H9 (cell line): ENCODE measurements at regions not wholly inside any gene's neighbourhood (a gene's known extent, or its start where the extent isn't known, plus 50 kb on each side); places are given as distances from the start of the nearest gene placed in this dataset.

Source experiments
- DNase-seq: peaks from one replicate; pipeline ENCODE4 v3.0.0-alpha.2; 2017
- H2AFZ ChIP-seq: one replicate; pipeline ENCODE4 v1.6.1; 2013; ENCODE audit warnings: mild to moderate bottlenecking, low read length, control low read depth, moderate library complexity
- H2AK5ac ChIP-seq: 2 replicates; pipeline ENCODE4 v1.6.1; 2013; ENCODE audit warnings: low read length, control low read depth, mixed read lengths; ENCODE audit not compliant: insufficient read length
- H2BK120ac ChIP-seq: one replicate; pipeline ENCODE4 v1.6.1; 2013; ENCODE audit warnings: low read depth, mild to moderate bottlenecking, low read length, control low read depth, inconsistent platforms; ENCODE audit not compliant: poor library complexity, severe bottlenecking
- H2BK12ac ChIP-seq: 2 replicates; pipeline ENCODE4 v1.6.1; 2013; ENCODE audit warnings: low read length, control low read depth, mixed read lengths, low read depth; ENCODE audit not compliant: insufficient read length
- H2BK15ac ChIP-seq: 2 replicates; pipeline ENCODE4 v1.6.1; 2013; ENCODE audit warnings: low read depth, low read length, control low read depth
- H2BK20ac ChIP-seq: one replicate; pipeline ENCODE4 v1.6.1; 2013; ENCODE audit warnings: low read depth, mild to moderate bottlenecking, low read length, control low read depth, inconsistent platforms; ENCODE audit not compliant: poor library complexity, severe bottlenecking
- H2BK5ac ChIP-seq: 2 replicates; pipeline ENCODE4 v1.6.1; 2013; ENCODE audit warnings: low read length, control low read depth, mixed read lengths; ENCODE audit not compliant: insufficient read length
- H3K14ac ChIP-seq: 2 replicates; pipeline ENCODE4 v1.6.1; 2013; ENCODE audit warnings: low read length, control low read depth; ENCODE audit not compliant: insufficient read depth
- H3K18ac ChIP-seq: 2 replicates; pipeline ENCODE4 v1.6.1; 2013; ENCODE audit warnings: low read depth, mild to moderate bottlenecking, mixed read lengths, low read length, control low read depth; ENCODE audit not compliant: insufficient read length
- H3K23ac ChIP-seq: 2 replicates; pipeline ENCODE4 v1.6.1; 2013; ENCODE audit warnings: low read length, control low read depth, mixed read lengths, low read depth; ENCODE audit not compliant: insufficient read length
- H3K23me2 ChIP-seq: 2 replicates; pipeline ENCODE4 v1.6.1; 2013; ENCODE audit warnings: low read depth, mild to moderate bottlenecking, mixed read lengths, low read length, control low read depth; ENCODE audit not compliant: insufficient read length, poor library complexity, severe bottlenecking
- H3K27ac ChIP-seq: 2 replicates; pipeline ENCODE4 v1.5.1; 2013; ENCODE audit warnings: low read length, control low read depth, mixed read lengths, low read depth; ENCODE audit not compliant: insufficient read length
- H3K27me3 ChIP-seq: 2 replicates; pipeline ENCODE4 v1.6.1; 2013; ENCODE audit warnings: low read length, control low read depth, inconsistent platforms; ENCODE audit not compliant: insufficient read depth
- H3K4ac ChIP-seq: 2 replicates; pipeline ENCODE4 v1.6.1; 2013; ENCODE audit warnings: low read depth, mild to moderate bottlenecking, control low read depth, inconsistent platforms, low read length, moderate library complexity
- H3K4me1 ChIP-seq: 2 replicates; pipeline ENCODE4 v1.6.1; 2013; ENCODE audit warnings: low read length, control low read depth, inconsistent platforms; ENCODE audit not compliant: insufficient read depth
- H3K4me2 ChIP-seq: 2 replicates; pipeline ENCODE4 v1.6.1; 2013; ENCODE audit warnings: low read length, control low read depth, mixed read lengths; ENCODE audit not compliant: insufficient read length, insufficient read depth
- H3K56ac ChIP-seq: 2 replicates; pipeline ENCODE4 v1.6.1; 2013; ENCODE audit warnings: low read depth, mild to moderate bottlenecking, mixed read lengths, low read length, control low read depth; ENCODE audit not compliant: insufficient read length
- H3K79me1 ChIP-seq: 2 replicates; pipeline ENCODE4 v1.6.1; 2013; ENCODE audit warnings: low read depth, mild to moderate bottlenecking, moderate library complexity, low read length, control low read depth, inconsistent platforms; ENCODE audit not compliant: insufficient read depth, poor library complexity, severe bottlenecking
- H3K79me2 ChIP-seq: 2 replicates; pipeline ENCODE4 v1.6.1; 2013; ENCODE audit warnings: low read length, control low read depth, inconsistent platforms; ENCODE audit not compliant: insufficient read depth
- H3K9ac ChIP-seq: 2 replicates; pipeline ENCODE4 v1.6.1; 2013; ENCODE audit warnings: low read length, control low read depth, mixed read lengths; ENCODE audit not compliant: insufficient read length; ENCODE audit errors: extremely low read depth
- H3K9me3 ChIP-seq: one replicate; pipeline ENCODE4 v1.6.1; 2013; ENCODE audit warnings: low read depth, low read length, inconsistent platforms; ENCODE audit not compliant: control insufficient read depth
- H3T11ph ChIP-seq: one replicate; pipeline ENCODE4 v1.6.1; 2013; ENCODE audit warnings: mild to moderate bottlenecking, low read length, control low read depth, inconsistent platforms
- H4K20me1 ChIP-seq: one replicate; pipeline ENCODE4 v1.6.1; 2013; ENCODE audit not compliant: control insufficient read depth, insufficient read length, insufficient read depth
- H4K5ac ChIP-seq: 2 replicates; pipeline ENCODE4 v1.6.1; 2013; ENCODE audit warnings: low read depth, mild to moderate bottlenecking, mixed read lengths, low read length, control low read depth; ENCODE audit not compliant: insufficient read length
- H4K8ac ChIP-seq: replicated peaks from 2 replicates; pipeline ENCODE4 v1.6.1; 2013; ENCODE audit warnings: low read length, control low read depth, mixed read lengths, low read depth; ENCODE audit not compliant: insufficient read length
- H4K91ac ChIP-seq: 2 replicates; pipeline ENCODE4 v1.6.1; 2013; ENCODE audit warnings: low read depth, mild to moderate bottlenecking, moderate library complexity, mixed read lengths, low read length, control low read depth; ENCODE audit not compliant: insufficient read length
- H3K27ac Mint-ChIP-seq, 3 experiments: 2 replicates in 2 of 3; 3 replicates in 1 of 3; pipeline ENCODE4 v1.8.0; 2020 to 2021; ENCODE audit warnings: mixed read lengths in 3 of 3, mild to moderate bottlenecking in 1 of 3, moderate library complexity in 1 of 3
- H3K27me3 Mint-ChIP-seq: 2 replicates; pipeline ENCODE4 v1.8.0; 2021; ENCODE audit warnings: low read depth, mild to moderate bottlenecking, moderate library complexity, mixed read lengths
- H3K36me3 Mint-ChIP-seq, 3 experiments: 2 replicates in 2 of 3; 3 replicates in 1 of 3; pipeline ENCODE4 v1.8.0; 2020 to 2021; ENCODE audit warnings: low read depth in 3 of 3, mixed read lengths in 3 of 3; ENCODE audit not compliant: insufficient read depth in 1 of 3
- H3K4me1 Mint-ChIP-seq, 2 experiments: 2 replicates each; pipeline ENCODE4 v1.8.0; 2020; ENCODE audit warnings: mixed read lengths in 2 of 2
- H3K4me3 Mint-ChIP-seq, 2 experiments: 2 replicates in 1 of 2; 3 replicates in 1 of 2; pipeline ENCODE4 v1.8.0; 2020 to 2021; ENCODE audit warnings: mild to moderate bottlenecking in 2 of 2, mixed read lengths in 2 of 2, moderate library complexity in 1 of 2
- H3K9me3 Mint-ChIP-seq, 2 experiments: 2 replicates in 1 of 2; 3 replicates in 1 of 2; pipeline ENCODE4 v1.8.0; 2020; ENCODE audit warnings: mild to moderate bottlenecking in 2 of 2, mixed read lengths in 2 of 2, moderate library complexity in 1 of 2
- CTCF ChIP-seq: fragments of 200-600 bp; sonication (generic); conservative IDR thresholded peaks from 3 replicates; pipeline ENCODE4 v1.8.0; 2021; ENCODE audit warnings: antibody characterized with exemption, mild to moderate bottlenecking
- WGBS: extraction: QIAGEN DNeasy Blood & Tissue Kit; methylation state at CpG from one replicate; pipeline ENCODE4 v1.1.7; 2013; ENCODE audit warnings: missing lambda C conversion rate, low lambda C conversion rate, mixed read lengths; ENCODE audit not compliant: insufficient read length; ENCODE audit errors: extremely low coverage; 5-methylcytosine and 5-hydroxymethylcytosine counted together

GRCh38 chr1:82994616-82995263 is 1004.2 kb downstream of the TTLL7 start:
- Histone ChIP-seq H2BK20ac (no peak overlapping the region), H2BK120ac (no peak overlapping the region), H3K9me3 (no peaks in the 10 kb centered on the region), H3K9ac (no peak overlapping the region), H3K79me1 (no peaks in the 10 kb centered on the region), H4K5ac (no peak overlapping the region), H3K14ac (no peak overlapping the region), H2BK15ac (no peak overlapping the region), H2AFZ (no peak overlapping the region), H2BK5ac (no peak overlapping the region), H4K20me1 (no peaks in the 10 kb centered on the region), H3T11ph (no peak overlapping the region), H2AK5ac (no peak overlapping the region), H3K4me1 (no peaks in the 10 kb centered on the region), H3K23ac (no peak overlapping the region), H3K79me2 (no peaks in the 10 kb centered on the region), H2BK12ac (no peak overlapping the region), H3K27ac (no peak overlapping the region), H3K27me3 (no peaks in the 10 kb centered on the region), H4K91ac (no peak overlapping the region), H3K23me2 (no peaks in the 10 kb centered on the region), H3K56ac (no peak overlapping the region), H3K4ac (no peak overlapping the region), H3K18ac (no peak overlapping the region), H3K4me2 (no peak overlapping the region), H4K8ac (no peak overlapping the region)
- no peak for TF ChIP-seq CTCF
- H3K9me3 Mint-ChIP-seq, result peaks cover 2% of the 10 kb centered on the region in 2 experiments; a peak in 4 of 5 replicates
- no peak overlapping the region for H3K27ac Mint-ChIP-seq
- H3K27me3 Mint-ChIP-seq, result no peaks in the 10 kb centered on the region
- H3K36me3 Mint-ChIP-seq, result no peaks in the 10 kb centered on the region
- H3K4me3 Mint-ChIP-seq, result no peak overlapping the region
- DNase-seq, result no peak
- H3K4me1 Mint-ChIP-seq, result no peaks in the 10 kb centered on the region
- WGBS, result no CpG with 5 or more reads among the region's 3 CpGs
